Pulmonary artery endothelial cell (primary cell): ENCODE measurements at regions not wholly inside any gene's neighbourhood (a gene's known extent, or its start where the extent isn't known, plus 50 kb on each side); places are given as distances from the start of the nearest gene placed in this dataset.

Experiments used
- DNase-seq: peaks from one replicate; pipeline ENCODE4 v3.0.0-alpha.2; 2011; ENCODE audit warnings: low read depth, low spot score

- no peak for DNase-seq
Measured at GRCh38 chr3:44020143-44020542, 221.5 kb upstream of the TOPAZ1 start.

GRCh38 chr3:44021651-44022594 lies 219.8 kb upstream of the TOPAZ1 start:
- no peak for DNase-seq

- DNase-seq = no peak
Measured at GRCh38 chr3:44023961-44024593, 217.6 kb upstream of the TOPAZ1 start.

GRCh38 chr3:44026220-44026865 lies 215.3 kb upstream of the TOPAZ1 start:
- no peak for DNase-seq

- DNase-seq = no peak
Measured at GRCh38 chr3:44029100-44029499, 212.6 kb upstream of the TOPAZ1 start.

- DNase-seq = no peak
Measured at GRCh38 chr3:44030285-44030684, 211.4 kb upstream of the TOPAZ1 start.

GRCh38 chr3:44030687-44031305 lies 210.9 kb upstream of the TOPAZ1 start:
- no peak for DNase-seq

- no peak for DNase-seq
Measured at GRCh38 chr3:44031387-44032380, 210.0 kb upstream of the TOPAZ1 start.

- DNase-seq = no peak
Measured at GRCh38 chr3:44032487-44032886, 209.2 kb upstream of the TOPAZ1 start.

GRCh38 chr3:44033123-44033522 lies 208.6 kb upstream of the TOPAZ1 start:
- no peak for DNase-seq

GRCh38 chr3:44036850-44037249 lies 204.8 kb upstream of the TOPAZ1 start:
- no peak for DNase-seq

- DNase-seq = no peak
Measured at GRCh38 chr3:44039006-44039405, 202.7 kb upstream of the TOPAZ1 start.

- no peak for DNase-seq
Measured at GRCh38 chr3:44041726-44042125, 200.0 kb upstream of the TOPAZ1 start.

- no peak for DNase-seq
Measured at GRCh38 chr3:44042772-44043171, 198.9 kb upstream of the TOPAZ1 start.

GRCh38 chr3:44045476-44046275 lies 196.0 kb upstream of the TOPAZ1 start:
- DNase-seq = no peak

- no peak for DNase-seq
Measured at GRCh38 chr3:44047796-44048195, 193.9 kb upstream of the TOPAZ1 start.

- DNase-seq = no peak
Measured at GRCh38 chr3:44048196-44048924, 193.3 kb upstream of the TOPAZ1 start.

GRCh38 chr3:44048949-44049348 lies 192.7 kb upstream of the TOPAZ1 start:
- no peak for DNase-seq

- no peak for DNase-seq
Measured at GRCh38 chr3:44050101-44050500, 191.6 kb upstream of the TOPAZ1 start.
